Activated CD4-positive, alpha-beta T cell treated with anti-CD3 and anti-CD28 coated beads for 36 hours (primary cell): ENCODE measurements at regions not wholly inside any gene's neighbourhood (a gene's known extent, or its start where the extent isn't known, plus 50 kb on each side); places are given as distances from the start of the nearest gene placed in this dataset.

Experiments
- ATAC-seq: fragments of 200-7000 bp; cut with Tn5 transposase; one replicate; pipeline ENCODE4 v1.10.0; 2021; ENCODE audit warnings: mild to moderate bottlenecking, moderate library complexity
- CTCF ChIA-PET: fragments of 350-600 bp; sonication (Branson Sonifier 250); formaldehyde crosslinking; loops from one replicate; lab custom pipeline; 2021; ENCODE audit warnings: antibody characterized with exemption; lab: Charles Lee
- POLR2A ChIA-PET: fragments of 350-600 bp; sonication (Branson Sonifier 250); formaldehyde crosslinking; loops from one replicate; lab custom pipeline; 2021; ENCODE audit warnings: antibody characterized with exemption, inconsistent platforms; lab: Charles Lee
- DNase-seq: peaks from one replicate; pipeline ENCODE4 v3.0.0-alpha.2; 2020
- H3K27ac Mint-ChIP-seq: one replicate; pipeline ENCODE4 v1.8.0; 2021; ENCODE audit warnings: mixed read lengths
- H3K27me3 Mint-ChIP-seq: one replicate; pipeline ENCODE4 v1.8.0; 2021; ENCODE audit warnings: mixed read lengths
- H3K36me3 Mint-ChIP-seq: one replicate; pipeline ENCODE4 v1.8.0; 2021; ENCODE audit warnings: low read depth, mixed read lengths
- H3K4me1 Mint-ChIP-seq: one replicate; pipeline ENCODE4 v1.8.0; 2021; ENCODE audit warnings: mixed read lengths
- H3K4me3 Mint-ChIP-seq: one replicate; pipeline ENCODE4 v1.8.0; 2021; ENCODE audit warnings: mild to moderate bottlenecking, moderate library complexity, mixed read lengths
- H3K9me3 Mint-ChIP-seq: one replicate; pipeline ENCODE4 v1.8.0; 2021; ENCODE audit warnings: low read depth, mixed read lengths
- intact Hi-C, 2 experiments: fragments of 100-400 bp; cut with DNase I in 1 of 2; cut with micrococcal nuclease in 1 of 2; formaldehyde crosslinking; loops; one replicate each; pipeline versions ENCODE4 v1.14.2 to v1.15.1; 2022 to 2024; cut with DNase I, micrococcal nuclease

GRCh38 chr18:68314403-68314802 lies 400.5 kb downstream of the TMX3 start:
- CTCF ChIA-PET = no interaction called here
- H3K36me3 Mint-ChIP-seq = no peaks in the 10 kb centered on the region
- peaks cover 7% of the 10 kb centered on the region for H3K9me3 Mint-ChIP-seq
- no peaks in the 10 kb centered on the region for H3K27me3 Mint-ChIP-seq
- intact Hi-C loops = no loop called here
- no peak overlapping the region for H3K27ac Mint-ChIP-seq
- POLR2A ChIA-PET = no interaction called here
- DNase-seq (no peak), ATAC-seq (no peak)
- H3K4me1 Mint-ChIP-seq = no peaks in the 10 kb centered on the region
- no peak overlapping the region for H3K4me3 Mint-ChIP-seq

GRCh38 chr18:68301441-68301840 lies 413.5 kb downstream of the TMX3 start:
- Mint-ChIP-seq H3K4me3 (no peak overlapping the region), H3K9me3 (peaks cover 3% of the 10 kb centered on the region), H3K4me1 (no peaks in the 10 kb centered on the region), H3K27ac (no peak overlapping the region), H3K27me3 (no peaks in the 10 kb centered on the region), H3K36me3 (no peaks in the 10 kb centered on the region)
- ChIA-PET POLR2A (no interaction called here), CTCF (no interaction called here)
- DNase-seq (no peak), ATAC-seq (no peak)
- intact Hi-C loops = no loop called here

GRCh38 chr18:68299906-68300305 lies 415.0 kb downstream of the TMX3 start:
- POLR2A ChIA-PET = no interaction called here
- no peaks in the 10 kb centered on the region for H3K4me1 Mint-ChIP-seq
- H3K4me3 Mint-ChIP-seq = no peak overlapping the region
- CTCF ChIA-PET = interaction anchor here (0.7 kb wide), 1 partner anchor 33 kb away, joined by 3 read pairs; no protein-coding TSS in a partner anchor
- no peak overlapping the region for H3K27ac Mint-ChIP-seq
- no peaks in the 10 kb centered on the region for H3K36me3 Mint-ChIP-seq
- H3K9me3 Mint-ChIP-seq = no peaks in the 10 kb centered on the region
- DNase-seq = no peak
- intact Hi-C loops = no loop called here
- no peaks in the 10 kb centered on the region for H3K27me3 Mint-ChIP-seq
- no peak for ATAC-seq

GRCh38 chr18:68298330-68298729 lies 416.6 kb downstream of the TMX3 start:
- intact Hi-C loops = no loop called here
- DNase-seq (no peak), ATAC-seq (no peak)
- no peak overlapping the region for H3K27ac Mint-ChIP-seq
- no peak overlapping the region for H3K4me3 Mint-ChIP-seq
- no peaks in the 10 kb centered on the region for H3K27me3 Mint-ChIP-seq
- no peaks in the 10 kb centered on the region for H3K36me3 Mint-ChIP-seq
- peaks cover 1% of the 10 kb centered on the region for H3K9me3 Mint-ChIP-seq
- POLR2A ChIA-PET = no interaction called here
- H3K4me1 Mint-ChIP-seq = no peaks in the 10 kb centered on the region
- CTCF ChIA-PET = no interaction called here

- Mint-ChIP-seq H3K27me3 (no peaks in the 10 kb centered on the region), H3K4me1 (no peaks in the 10 kb centered on the region), H3K27ac (no peak overlapping the region), H3K36me3 (no peaks in the 10 kb centered on the region), H3K4me3 (no peak overlapping the region), H3K9me3 (peaks cover 3% of the 10 kb centered on the region)
- ChIA-PET CTCF (no interaction called here), POLR2A (no interaction called here)
- DNase-seq (no peak), ATAC-seq (no peak)
- intact Hi-C loops = no loop called here
These were observed 426.5 kb downstream of the TMX3 start for GRCh38 chr18:68288408-68288807.

GRCh38 chr18:68284236-68284780 lies 430.6 kb downstream of the TMX3 start:
- POLR2A ChIA-PET = no interaction called here
- Mint-ChIP-seq H3K4me1 (no peaks in the 10 kb centered on the region), H3K36me3 (no peaks in the 10 kb centered on the region), H3K9me3 (no peaks in the 10 kb centered on the region), H3K27me3 (no peaks in the 10 kb centered on the region), H3K4me3 (no peak overlapping the region), H3K27ac (no peak overlapping the region)
- intact Hi-C loops = no loop called here
- ATAC-seq = no peak
- DNase-seq = no peak
- CTCF ChIA-PET = no interaction called here

- Mint-ChIP-seq H3K4me3 (no peak overlapping the region), H3K27ac (no peak overlapping the region), H3K9me3 (no peaks in the 10 kb centered on the region), H3K27me3 (no peaks in the 10 kb centered on the region), H3K4me1 (no peaks in the 10 kb centered on the region), H3K36me3 (no peaks in the 10 kb centered on the region)
- DNase-seq (no peak), ATAC-seq (no peak)
- CTCF ChIA-PET = no interaction called here
- POLR2A ChIA-PET = no interaction called here
- intact Hi-C loops = no loop called here
These were observed 431.1 kb downstream of the TMX3 start for GRCh38 chr18:68283834-68284233.

- ChIA-PET POLR2A (no interaction called here), CTCF (no interaction called here)
- H3K4me1 Mint-ChIP-seq = no peaks in the 10 kb centered on the region
- no peak overlapping the region for H3K27ac Mint-ChIP-seq
- no peak overlapping the region for H3K4me3 Mint-ChIP-seq
- H3K9me3 Mint-ChIP-seq = no peaks in the 10 kb centered on the region
- DNase-seq = no peak
- no peaks in the 10 kb centered on the region for H3K27me3 Mint-ChIP-seq
- no peaks in the 10 kb centered on the region for H3K36me3 Mint-ChIP-seq
- intact Hi-C loops = no loop called here
- ATAC-seq = no peak
These were observed 432.7 kb downstream of the TMX3 start for GRCh38 chr18:68282232-68282631.

- CTCF ChIA-PET = no interaction called here
- Mint-ChIP-seq H3K4me1 (no peaks in the 10 kb centered on the region), H3K4me3 (no peak overlapping the region), H3K9me3 (no peaks in the 10 kb centered on the region), H3K27me3 (no peaks in the 10 kb centered on the region), H3K27ac (no peak overlapping the region), H3K36me3 (no peaks in the 10 kb centered on the region)
- ATAC-seq (no peak), DNase-seq (no peak)
- intact Hi-C loops = no loop called here
- POLR2A ChIA-PET = interaction anchor here (0.6 kb wide), 1 partner anchor 29 kb away, joined by 4 read pairs; no protein-coding TSS in a partner anchor
These were observed 439.3 kb downstream of the TMX3 start for GRCh38 chr18:68275616-68276015.

- Mint-ChIP-seq H3K27me3 (no peaks in the 10 kb centered on the region), H3K36me3 (no peaks in the 10 kb centered on the region), H3K4me1 (no peaks in the 10 kb centered on the region), H3K4me3 (no peak overlapping the region), H3K27ac (no peak overlapping the region), H3K9me3 (no peaks in the 10 kb centered on the region)
- ChIA-PET CTCF (no interaction called here), POLR2A (no interaction called here)
- no peak for ATAC-seq
- intact Hi-C loops = no loop called here
- no peak for DNase-seq
These were observed 444.9 kb downstream of the TMX3 start for GRCh38 chr18:68270017-68270416.

- H3K36me3 Mint-ChIP-seq = no peaks in the 10 kb centered on the region
- H3K27me3 Mint-ChIP-seq = no peaks in the 10 kb centered on the region
- ChIA-PET CTCF (no interaction called here), POLR2A (no interaction called here)
- H3K4me3 Mint-ChIP-seq = no peak overlapping the region
- intact Hi-C loops = no loop called here
- no peaks in the 10 kb centered on the region for H3K9me3 Mint-ChIP-seq
- H3K27ac Mint-ChIP-seq = no peak overlapping the region
- H3K4me1 Mint-ChIP-seq = no peaks in the 10 kb centered on the region
- DNase-seq (no peak), ATAC-seq (no peak)
These were observed 447.3 kb downstream of the TMX3 start for GRCh38 chr18:68267583-68267982.

GRCh38 chr18:68263481-68263880 lies 451.4 kb downstream of the TMX3 start:
- intact Hi-C loops = no loop called here
- no peaks in the 10 kb centered on the region for H3K9me3 Mint-ChIP-seq
- no peaks in the 10 kb centered on the region for H3K36me3 Mint-ChIP-seq
- H3K4me3 Mint-ChIP-seq = no peak overlapping the region
- no peaks in the 10 kb centered on the region for H3K27me3 Mint-ChIP-seq
- no peak overlapping the region for H3K27ac Mint-ChIP-seq
- no peaks in the 10 kb centered on the region for H3K4me1 Mint-ChIP-seq
- ATAC-seq = no peak
- CTCF ChIA-PET = no interaction called here
- POLR2A ChIA-PET = no interaction called here
- DNase-seq = no peak
